GM18909 (cell line): ENCODE measurements at regions not wholly inside any gene's neighbourhood (a gene's known extent, or its start where the extent isn't known, plus 50 kb on each side); places are given as distances from the start of the nearest gene placed in this dataset.
A peak's percentile ranks its signal among the peaks of the same experiment; 100 is the strongest.

Experiments
- ATAC-seq: cut with Tn5 transposase; IDR thresholded peaks from one replicate; pipeline ENCODE4 v1.9.1; 2021; ENCODE audit warnings: mild to moderate bottlenecking; ENCODE audit not compliant: unreplicated experiment, poor library complexity

DNA sequence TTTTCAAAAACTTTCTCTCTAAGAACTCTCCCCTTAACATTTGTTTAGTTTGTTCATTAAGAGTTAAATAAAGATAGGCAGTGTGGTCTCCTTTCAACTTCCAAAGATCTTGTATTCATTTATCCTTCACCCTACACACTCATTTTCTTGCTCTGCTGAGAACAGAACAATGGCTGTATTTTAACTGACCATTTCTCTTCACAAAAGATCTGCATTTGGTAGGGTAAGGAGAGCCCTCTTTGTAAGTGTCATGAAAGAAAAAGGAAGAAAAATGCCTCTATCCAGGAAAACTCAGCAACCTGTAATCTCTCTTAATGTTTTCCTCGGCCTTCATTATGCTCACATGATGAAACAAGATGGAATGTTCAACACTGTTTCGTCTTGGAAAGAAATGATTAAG is 193.7 kb upstream of the TLE4 start:
- no peak for ATAC-seq

DNA sequence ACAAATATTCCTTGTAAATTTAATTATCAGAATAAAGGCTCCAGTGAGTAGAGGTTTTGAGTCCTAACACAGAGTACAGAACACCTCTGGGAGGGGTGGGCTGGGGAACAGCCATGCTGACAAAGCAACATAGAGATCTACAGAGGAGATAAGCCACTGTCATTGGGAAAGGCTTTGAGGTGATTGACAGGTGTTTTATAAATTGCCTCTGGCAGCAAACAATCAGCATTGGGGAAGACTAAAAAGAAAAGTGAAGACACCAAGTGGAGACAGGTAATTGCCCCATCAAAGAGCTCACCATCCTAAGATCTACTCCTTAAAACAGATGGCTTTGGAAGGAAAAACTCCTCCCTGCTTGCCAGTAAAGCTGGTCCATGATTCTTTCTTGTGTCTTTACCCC is 189.7 kb upstream of the TLE4 start:
- no peak for ATAC-seq

DNA sequence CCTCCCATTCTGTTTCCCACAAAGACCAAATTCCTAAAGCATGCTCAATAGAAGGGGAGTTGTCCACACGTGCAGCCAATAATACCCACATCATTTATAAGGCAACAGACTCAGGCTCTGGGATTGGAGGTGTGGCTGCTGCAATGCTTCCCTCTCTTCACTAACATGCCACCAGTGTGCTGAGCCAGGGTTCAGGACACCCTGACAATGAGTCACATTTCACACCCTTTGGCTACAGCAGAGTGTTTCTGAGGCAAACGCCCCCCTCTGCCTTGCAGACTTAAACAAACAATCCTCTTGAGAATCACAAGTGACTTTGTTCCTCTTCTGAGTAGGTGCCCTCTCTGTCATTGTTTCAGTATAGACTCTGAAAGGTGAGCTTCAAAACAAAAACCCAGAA is 189.3 kb upstream of the TLE4 start:
- no peak for ATAC-seq

DNA sequence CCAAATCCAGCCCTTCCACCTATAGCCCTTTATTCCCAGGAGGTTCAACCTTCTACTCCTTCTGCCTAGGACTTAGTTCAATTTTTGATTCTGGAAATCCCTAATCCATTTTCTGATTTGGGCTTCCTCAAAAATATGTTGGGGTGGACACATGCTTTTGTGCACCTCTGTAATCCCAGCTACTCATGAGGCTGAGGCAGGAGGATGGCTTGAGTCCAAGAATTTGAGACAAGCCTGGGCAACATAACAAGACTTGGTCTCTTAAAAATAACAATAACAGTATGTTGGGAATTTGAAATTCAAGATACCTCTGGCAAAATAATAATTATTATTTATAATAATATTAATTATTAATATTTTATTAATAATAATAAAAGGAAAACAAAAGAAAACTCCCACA is 188.7 kb upstream of the TLE4 start:
- ATAC-seq = no peak

DNA sequence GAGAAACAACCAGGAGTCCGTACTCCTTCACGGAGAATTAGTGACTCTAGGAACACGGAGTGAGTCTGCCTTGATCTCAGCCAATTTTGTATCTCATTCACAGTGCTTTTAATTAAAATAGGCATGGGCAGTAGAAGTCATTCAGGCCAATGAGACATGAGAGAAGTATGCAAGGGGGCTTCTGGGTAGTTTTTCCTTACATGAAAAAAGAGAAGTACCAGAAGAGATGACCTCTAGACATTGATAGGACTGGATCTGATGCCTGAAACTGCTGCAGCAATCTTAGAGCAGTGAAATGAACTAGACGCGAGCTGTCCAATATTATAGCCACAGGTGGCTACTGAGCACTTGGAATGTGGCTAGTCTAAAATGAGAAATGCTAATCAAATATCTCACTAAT is 187.7 kb upstream of the TLE4 start:
- no peak for ATAC-seq

DNA sequence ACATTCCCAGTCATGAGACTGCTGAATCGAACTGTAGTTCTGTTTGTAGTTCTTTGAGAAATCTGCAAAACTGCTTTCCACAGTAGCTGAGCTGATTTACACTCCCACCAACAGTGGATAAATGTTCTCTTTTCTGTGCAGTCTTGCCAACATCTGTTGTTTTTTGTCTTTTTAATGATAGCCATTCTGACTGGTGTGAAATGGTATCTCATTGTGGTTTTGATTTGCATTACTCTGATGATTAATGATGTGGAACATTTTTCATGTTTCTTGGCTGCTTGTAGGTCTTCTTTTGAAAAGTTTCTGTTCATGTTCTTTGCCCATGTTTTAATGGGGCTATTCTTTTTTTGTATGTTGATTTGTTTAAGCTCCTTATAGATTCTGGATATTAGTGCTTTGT is 187.3 kb upstream of the TLE4 start:
- no peak for ATAC-seq

DNA sequence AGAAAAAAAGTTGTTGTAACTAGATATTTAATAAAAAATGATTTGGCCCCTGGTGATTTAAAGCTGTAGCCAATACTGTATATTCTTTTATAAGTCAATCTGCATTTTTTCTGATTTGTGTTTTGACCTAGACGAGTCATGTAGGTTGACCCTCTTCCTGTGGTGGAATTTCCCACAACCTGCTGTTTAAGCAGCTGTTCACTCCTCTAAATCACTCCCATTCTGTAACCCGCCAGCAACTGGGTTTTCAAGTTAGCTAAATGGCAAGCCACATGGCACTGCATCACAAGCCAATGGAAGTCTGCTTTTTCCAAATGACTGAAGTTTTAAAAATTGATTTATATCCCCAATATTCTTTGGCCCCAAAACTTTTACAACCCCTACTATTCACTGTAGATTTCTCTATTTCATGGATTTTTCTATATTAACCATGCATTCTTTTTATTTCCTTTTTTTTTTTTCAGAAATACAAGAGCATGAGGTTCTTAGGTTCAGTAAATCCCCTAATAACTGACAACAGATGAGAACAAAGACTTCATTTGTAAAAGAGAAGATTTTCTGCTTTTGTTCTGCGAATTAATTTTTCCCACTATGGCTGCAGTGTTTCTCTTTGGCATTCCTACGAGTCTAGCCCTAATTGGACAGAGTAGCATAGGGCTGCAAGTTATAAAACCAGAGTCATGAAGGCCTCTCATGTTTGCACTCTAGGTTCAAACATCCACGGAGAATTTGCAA is 184.5 kb upstream of the TLE4 start:
- no peak for ATAC-seq

DNA sequence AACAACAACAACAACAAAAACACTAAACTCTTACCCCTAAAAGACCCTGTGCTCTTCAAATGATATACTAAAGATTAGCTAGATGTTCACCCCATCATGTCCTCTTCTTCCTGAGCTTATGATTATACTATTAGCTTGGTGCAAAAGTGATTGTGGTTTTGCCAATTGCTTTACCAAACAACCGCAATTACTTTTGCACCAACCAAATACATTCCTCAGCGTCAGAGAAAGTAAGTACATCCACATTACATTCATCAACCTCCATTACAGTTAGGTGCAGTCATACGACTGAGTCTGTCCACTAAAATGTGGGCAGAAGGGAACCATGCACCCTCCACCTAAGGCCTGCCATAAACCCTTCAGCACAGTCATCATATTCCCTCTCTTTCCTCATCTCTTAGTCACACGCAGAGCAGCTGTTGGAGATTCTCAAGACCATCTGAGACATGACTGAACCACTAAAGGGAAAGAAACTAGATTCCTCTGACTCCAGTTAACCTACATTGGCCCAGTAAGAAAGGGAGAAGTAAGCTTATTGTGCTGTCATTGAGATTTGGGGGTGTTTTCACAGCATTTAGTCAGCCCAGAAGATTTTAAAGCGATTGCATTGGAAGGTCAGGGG is 181.6 kb upstream of the TLE4 start:
- no peak for ATAC-seq

DNA sequence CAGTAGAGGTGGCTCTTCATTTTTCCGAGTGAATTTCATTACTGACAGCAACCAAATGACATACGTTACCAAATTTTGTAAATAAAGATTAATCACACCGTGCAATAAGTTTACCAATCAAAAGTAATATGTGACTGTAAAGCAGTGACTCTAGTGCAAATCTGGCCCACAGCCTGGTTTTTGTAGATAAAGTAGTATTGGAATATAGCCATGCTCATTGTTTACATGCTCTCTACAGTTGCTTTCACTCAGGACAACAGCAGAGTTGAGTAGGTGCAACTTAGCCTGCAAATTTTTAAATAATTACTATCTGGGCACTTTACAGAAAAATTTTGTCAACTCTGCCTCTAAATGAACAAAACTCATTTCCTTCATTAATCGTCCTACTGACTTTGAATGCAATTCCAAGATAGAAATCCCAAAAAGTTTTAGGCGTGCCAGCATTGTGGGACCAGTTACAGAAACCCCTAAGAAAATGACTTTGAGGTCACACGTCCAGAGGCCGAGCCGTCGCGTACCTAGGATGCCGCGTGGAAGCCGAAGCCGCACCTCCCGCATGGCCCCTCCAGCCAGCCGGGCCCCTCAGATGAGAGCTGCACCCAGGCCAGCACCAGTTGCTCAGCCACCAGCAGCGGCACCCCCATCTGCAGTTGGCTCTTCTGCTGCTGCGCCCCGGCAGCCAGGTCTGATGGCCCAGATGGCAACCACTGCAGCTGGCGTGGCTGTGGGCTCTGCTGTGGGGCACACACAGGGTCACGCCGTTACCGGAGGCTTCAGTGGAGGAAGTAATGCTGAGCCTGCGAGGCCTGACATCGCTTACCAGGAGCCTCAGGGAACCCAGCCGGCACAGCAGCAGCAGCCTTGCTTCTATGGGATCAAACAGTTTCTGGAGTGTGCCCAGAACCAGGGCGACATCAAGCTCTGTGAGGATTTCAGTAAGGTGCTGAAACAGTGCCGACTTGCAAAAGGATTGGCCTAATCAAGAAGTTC is 180.7 kb upstream of the TLE4 start:
- ATAC-seq = no peak

DNA sequence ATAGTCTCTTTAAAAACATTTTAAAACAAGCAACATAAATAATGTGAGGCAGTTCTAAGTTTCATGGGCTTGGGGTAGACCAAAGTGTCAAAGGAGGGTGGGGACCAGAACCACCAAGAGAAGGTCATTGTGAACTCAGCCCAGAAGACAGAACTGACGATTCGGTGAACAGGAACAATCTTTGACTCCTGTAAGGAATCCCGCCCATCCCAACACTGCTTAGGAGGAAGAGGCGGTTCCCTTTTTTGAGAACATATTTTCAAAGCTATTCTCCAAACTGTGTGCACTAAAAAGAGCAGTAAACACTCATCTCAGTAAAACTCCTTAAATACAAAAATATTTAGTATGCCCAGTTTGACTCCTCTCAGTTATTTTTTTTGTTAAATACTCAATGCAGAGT is 176.5 kb upstream of the TLE4 start:
- ATAC-seq = no peak

DNA sequence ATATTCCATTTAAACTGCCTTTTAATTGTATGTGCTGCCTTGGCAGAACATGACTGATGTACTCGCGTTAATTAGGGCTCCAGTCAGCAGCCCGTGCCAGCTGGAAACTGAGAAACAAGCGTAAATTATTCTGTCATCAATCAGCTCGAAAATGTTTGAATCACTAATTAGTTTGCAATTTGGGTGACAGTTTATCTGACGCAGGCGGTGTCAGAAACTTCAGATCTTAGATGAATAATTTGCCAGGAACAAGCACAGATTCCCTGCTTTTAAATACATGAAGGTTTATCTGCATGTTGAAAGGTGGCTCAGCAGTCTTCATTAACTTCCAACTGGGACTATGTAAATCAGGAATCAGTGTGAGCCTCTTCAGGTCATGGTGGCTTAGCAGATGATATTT is 176.0 kb upstream of the TLE4 start:
- ATAC-seq = no peak

DNA sequence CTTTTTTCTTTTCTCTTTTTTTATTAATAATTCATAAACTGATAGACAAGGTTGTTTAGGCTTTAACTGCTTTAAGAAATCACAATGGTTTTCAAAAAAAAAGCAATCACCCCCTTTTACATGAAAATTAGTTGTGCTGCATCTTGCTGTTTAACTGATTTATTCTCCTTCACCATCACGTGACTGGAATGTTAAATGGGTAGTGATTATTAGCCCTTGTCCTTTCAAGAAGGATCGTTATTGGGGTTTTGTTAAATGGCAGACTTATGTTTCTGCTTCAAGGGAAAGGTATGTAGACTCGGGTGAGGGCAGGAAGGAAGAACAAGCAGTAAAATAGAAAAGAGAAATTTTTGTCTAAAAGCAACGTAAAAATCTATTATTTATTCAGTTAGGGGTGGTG is 175.6 kb upstream of the TLE4 start:
- no peak for ATAC-seq

DNA sequence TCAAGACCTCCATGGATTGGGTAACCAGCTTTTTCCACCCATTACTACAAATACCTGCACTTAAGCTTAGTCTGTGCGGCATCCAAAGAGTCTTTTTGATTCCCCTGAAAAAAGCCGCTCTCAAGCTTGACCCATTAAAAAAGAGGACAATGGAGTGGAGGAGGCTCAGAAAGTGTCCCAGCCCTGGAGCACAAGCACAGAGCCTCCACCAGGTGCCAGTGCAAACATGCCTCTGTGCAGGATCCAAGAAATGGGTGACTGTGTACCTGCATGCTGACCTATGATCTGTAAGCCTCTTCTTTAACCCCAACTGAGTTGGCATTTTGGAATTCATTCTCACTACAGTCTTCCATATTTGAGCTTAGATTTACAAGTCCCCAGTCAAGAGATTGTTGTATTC is 168.3 kb upstream of the TLE4 start:
- ATAC-seq = no peak

DNA sequence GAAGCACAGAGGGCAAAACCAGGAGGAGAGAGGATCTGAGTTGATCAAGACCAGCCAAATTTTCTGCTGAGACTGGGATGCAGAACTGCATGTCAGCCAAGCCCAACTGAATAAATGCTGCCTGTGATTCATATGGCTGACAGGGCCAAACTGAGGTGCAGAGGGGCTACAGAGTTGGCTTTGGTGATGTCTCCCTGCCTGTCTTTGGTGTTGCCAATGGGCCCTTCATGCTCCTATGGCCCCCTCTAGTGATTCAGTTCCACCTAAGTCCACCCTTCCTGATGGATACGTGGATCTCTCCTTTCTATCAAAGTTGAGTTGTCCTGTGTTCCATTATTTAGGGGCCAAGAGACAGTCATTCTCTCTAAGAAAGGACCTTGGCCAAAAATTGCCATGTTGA is 163.6 kb upstream of the TLE4 start:
- no peak for ATAC-seq

DNA sequence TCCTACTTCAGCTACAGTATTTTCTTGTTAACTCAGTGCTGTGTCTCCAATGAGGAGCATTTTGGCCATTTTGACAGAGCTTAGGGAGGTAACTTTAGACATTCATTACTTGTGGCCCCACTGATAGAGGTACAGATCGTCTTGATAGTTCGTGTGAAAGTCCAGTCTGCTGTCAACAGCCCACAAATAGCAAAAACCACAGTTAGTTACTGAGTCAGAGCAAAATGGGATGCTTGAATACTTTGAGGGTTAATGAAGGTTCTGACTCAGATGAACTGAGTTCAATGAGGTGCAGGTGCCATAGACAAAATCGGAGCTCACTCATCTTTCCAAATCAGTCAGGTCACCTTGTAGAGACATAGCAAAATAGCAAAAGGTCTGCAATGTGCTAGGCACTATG is 163.1 kb upstream of the TLE4 start:
- ATAC-seq = peak; percentile 57

DNA sequence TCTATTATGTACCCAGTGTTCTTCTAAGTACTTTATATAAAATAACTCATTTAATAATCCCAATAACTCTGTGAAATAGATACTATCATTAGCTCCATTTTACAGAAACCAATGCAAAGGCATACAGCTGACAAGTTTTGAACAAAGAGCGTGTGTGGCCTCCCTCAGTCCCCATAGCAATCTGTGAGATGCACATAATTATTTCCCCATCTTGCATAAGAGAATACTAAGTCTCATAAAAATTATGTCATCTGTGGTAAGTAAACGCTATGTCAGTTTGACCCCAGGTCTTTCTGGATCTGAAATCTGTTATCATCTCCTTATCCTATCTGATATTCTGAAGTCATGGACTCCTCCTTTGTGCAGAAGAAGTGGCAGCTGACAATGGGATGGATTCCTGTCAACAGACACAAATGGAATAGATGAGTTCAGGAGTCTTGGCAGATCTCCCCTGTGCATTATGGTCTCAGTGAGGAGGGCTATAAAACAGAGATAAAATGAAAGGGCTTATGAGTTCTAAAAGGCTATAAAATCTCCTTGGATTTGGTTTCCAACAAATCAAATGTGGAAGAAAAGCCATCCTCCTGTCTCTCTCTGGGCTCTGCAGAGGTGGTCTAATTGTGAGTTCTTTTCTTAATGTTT is 162.5 kb upstream of the TLE4 start:
- no peak for ATAC-seq

DNA sequence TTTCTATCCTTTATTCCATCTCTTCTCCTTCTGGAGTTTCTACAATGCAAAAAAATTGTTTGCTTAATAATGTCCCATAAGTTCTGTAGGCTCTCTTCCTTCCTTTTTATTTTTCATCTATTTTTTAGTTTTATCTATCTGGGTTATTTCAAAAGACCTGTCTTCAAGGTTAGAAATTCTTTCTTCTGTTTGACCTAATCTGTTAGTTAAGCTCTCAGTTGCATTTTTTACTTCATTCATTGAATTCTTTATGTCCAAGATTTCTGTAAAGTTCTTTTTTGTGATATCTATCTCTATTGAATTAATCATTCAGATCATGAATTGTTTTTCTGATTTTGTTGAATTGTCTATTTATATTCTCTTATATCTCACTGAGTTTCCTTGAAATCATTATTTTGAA is 145.9 kb upstream of the TLE4 start:
- ATAC-seq = no peak

DNA sequence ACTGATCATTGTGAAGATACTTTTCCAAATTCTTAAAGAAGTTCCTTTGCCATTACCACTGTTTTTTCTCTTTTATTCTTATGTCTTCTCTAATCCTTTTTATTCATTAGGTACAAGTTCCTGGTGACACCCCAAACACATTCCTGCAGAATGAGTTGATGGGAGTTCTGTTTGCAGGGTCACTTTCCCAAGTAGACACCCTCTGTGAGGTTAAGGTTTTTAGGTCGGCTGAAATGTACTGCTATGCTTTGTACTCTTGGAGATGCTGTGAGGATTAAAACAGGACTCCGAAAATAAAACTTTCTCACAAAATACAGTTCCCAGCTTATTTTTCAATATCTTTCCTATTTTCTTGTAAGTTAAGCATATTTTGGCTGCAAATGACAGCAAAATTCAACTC is 143.3 kb upstream of the TLE4 start:
- ATAC-seq = no peak

DNA sequence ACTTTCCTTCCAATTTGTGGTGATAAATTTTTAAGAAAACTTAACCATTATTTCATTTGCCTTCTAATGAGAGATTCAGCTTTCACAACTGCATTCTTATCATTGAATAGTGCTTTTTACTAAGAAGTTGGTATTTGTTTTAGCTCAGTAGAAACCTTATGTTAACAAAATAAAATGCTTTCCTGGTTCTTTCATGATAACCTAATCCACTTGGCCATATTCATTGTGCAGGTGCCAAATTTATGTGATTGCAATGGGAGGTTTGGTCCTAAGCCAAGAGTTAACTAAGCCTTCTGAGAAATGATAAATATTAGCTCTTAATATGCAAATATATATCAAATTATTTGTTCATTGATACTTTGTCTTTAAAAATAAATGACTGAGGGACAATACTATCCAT is 141.1 kb upstream of the TLE4 start:
- ATAC-seq = no peak

DNA sequence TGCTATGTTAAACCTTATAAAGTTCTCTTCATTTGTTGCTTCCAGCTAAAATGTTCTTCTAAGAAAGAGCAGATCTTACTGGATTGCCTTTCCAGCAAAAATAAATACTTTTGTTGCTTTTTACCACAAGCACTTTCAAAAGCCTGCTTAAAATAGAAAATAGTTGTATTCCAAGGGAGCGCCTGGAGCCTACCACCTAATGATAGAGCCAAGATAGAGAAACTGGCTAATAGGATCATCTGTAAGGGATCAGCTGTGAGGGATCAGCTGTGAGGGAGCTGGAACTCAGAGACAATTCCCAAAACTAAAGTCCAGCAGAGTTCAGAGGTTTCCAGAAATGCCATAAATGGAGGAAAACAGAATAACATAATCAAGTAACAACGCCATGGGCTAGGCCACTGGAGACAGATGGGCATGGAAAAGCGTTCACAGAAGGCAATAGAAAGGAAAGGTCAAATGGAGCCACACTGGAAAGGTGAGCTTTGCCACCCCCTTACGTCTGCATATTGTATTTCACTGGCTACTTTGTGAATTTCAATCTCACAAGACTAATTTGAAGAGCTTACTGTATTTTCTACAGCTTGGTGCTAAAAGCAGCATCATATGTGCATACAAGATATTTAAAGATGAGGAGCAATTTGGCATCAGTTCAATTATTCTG is 140.6 kb upstream of the TLE4 start:
- no peak for ATAC-seq
